CD4-positive, alpha-beta memory T cell (primary cell): ENCODE measurements at regions not wholly inside any gene's neighbourhood (a gene's known extent, or its start where the extent isn't known, plus 50 kb on each side); places are given as distances from the start of the nearest gene placed in this dataset.

Experiments
- CTCF ChIA-PET: fragments of 350-600 bp; sonication (Branson Sonifier 250); formaldehyde crosslinking; loops from one replicate; lab custom pipeline; 2021; ENCODE audit warnings: inconsistent platforms; ENCODE audit not compliant: partially characterized antibody; lab: Charles Lee
- POLR2A ChIA-PET: fragments of 350-600 bp; sonication (Branson Sonifier 250); formaldehyde crosslinking; loops from one replicate; lab custom pipeline; 2021; ENCODE audit not compliant: partially characterized antibody; lab: Charles Lee
- DNase-seq, 5 donors: peaks; one replicate each; pipeline versions ENCODE4 v3.0.0 to v3.0.0-alpha.2; 2020 to 2022; ENCODE audit warnings: mixed read lengths in 1 of 5
- H3K27ac ChIP-seq: one replicate; pipeline ENCODE4 v1.7.0; 2013; ENCODE audit warnings: low read depth, low read length
- H3K27me3 ChIP-seq: 2 replicates; pipeline ENCODE4 v1.7.0; 2013; ENCODE audit warnings: mild to moderate bottlenecking, low read length, moderate library complexity; ENCODE audit not compliant: insufficient read depth
- H3K36me3 ChIP-seq: 2 replicates; pipeline ENCODE4 v1.7.0; 2013; ENCODE audit warnings: mild to moderate bottlenecking, low read length, moderate library complexity; ENCODE audit not compliant: insufficient read depth
- H3K4me1 ChIP-seq: 2 replicates; pipeline ENCODE4 v1.7.0; 2013; ENCODE audit warnings: mild to moderate bottlenecking, low read length, moderate library complexity; ENCODE audit not compliant: insufficient read depth
- H3K4me3 ChIP-seq, 2 donors: one replicate each; pipeline ENCODE4 v1.7.0; 2013; ENCODE audit warnings: low read length in 2 of 2, mild to moderate bottlenecking in 1 of 2
- H3K9me3 ChIP-seq, 2 donors: one replicate each; pipeline ENCODE4 v1.7.0; 2013; ENCODE audit warnings: low read length in 2 of 2, control low read depth in 1 of 2; ENCODE audit not compliant: control insufficient read depth in 1 of 2
- H3K27ac Mint-ChIP-seq, 7 donors: one replicate each; pipeline ENCODE4 v1.8.0; 2020 to 2021; ENCODE audit warnings: mixed read lengths in 7 of 7, mild to moderate bottlenecking in 6 of 7, inconsistent platforms in 3 of 7, moderate library complexity in 3 of 7
- H3K27me3 Mint-ChIP-seq, 2 donors: one replicate each; pipeline ENCODE4 v1.8.0; 2020 to 2021; ENCODE audit warnings: mixed read lengths in 2 of 2
- H3K36me3 Mint-ChIP-seq, 2 donors: one replicate each; pipeline ENCODE4 v1.8.0; 2020 to 2021; ENCODE audit warnings: mixed read lengths in 2 of 2, inconsistent platforms in 1 of 2, mild to moderate bottlenecking in 1 of 2
- H3K4me1 Mint-ChIP-seq, 4 donors: one replicate each; pipeline ENCODE4 v1.8.0; 2020 to 2021; ENCODE audit warnings: mixed read lengths in 4 of 4, mild to moderate bottlenecking in 1 of 4
- H3K4me3 Mint-ChIP-seq, 8 donors: one replicate each; pipeline ENCODE4 v1.8.0; 2020 to 2021; ENCODE audit warnings: mixed read lengths in 8 of 8, mild to moderate bottlenecking in 7 of 8, moderate library complexity in 6 of 8, inconsistent platforms in 3 of 8
- H3K9me3 Mint-ChIP-seq, 8 donors: one replicate each; pipeline ENCODE4 v1.8.0; 2020 to 2021; ENCODE audit warnings: mixed read lengths in 8 of 8, mild to moderate bottlenecking in 5 of 8, inconsistent platforms in 3 of 8, moderate library complexity in 1 of 8
- intact Hi-C: fragments of 100-400 bp; cut with micrococcal nuclease; formaldehyde crosslinking; loops from one replicate; pipeline ENCODE4 v1.15.1; 2023

- H3K27me3 ChIP-seq, result peaks cover 6% of the 10 kb centered on the region
- no peaks in the 10 kb centered on the region for H3K36me3 Mint-ChIP-seq
- H3K27me3 Mint-ChIP-seq, result peaks cover 1 to 7% of the 10 kb centered on the region in 2 donors
- no peak for DNase-seq
- H3K4me1 ChIP-seq, result no peaks in the 10 kb centered on the region
- H3K27ac ChIP-seq, result no peak overlapping the region
- no peak overlapping the region for H3K4me3 ChIP-seq
- H3K4me3 Mint-ChIP-seq, result no peak overlapping the region
- no peak overlapping the region for H3K27ac Mint-ChIP-seq
- no peaks in the 10 kb centered on the region for H3K36me3 ChIP-seq
- CTCF ChIA-PET, result no interaction called here
- no peaks in the 10 kb centered on the region for H3K9me3 ChIP-seq
- no peaks in the 10 kb centered on the region for H3K4me1 Mint-ChIP-seq
- peaks cover 0 to 12% (median 5%) of the 10 kb centered on the region in 8 donors for H3K9me3 Mint-ChIP-seq
- POLR2A ChIA-PET, result no interaction called here
- intact Hi-C loops, result no loop called here
These were observed 217.1 kb upstream of the C1orf174 start for GRCh38 chr1:4117196-4117595.

GRCh38 chr1:4118746-4119515 lies 218.9 kb upstream of the C1orf174 start:
- Histone ChIP-seq H3K36me3 (no peaks in the 10 kb centered on the region), H3K9me3 (no peaks in the 10 kb centered on the region), H3K4me3 (no peak overlapping the region), H3K4me1 (no peaks in the 10 kb centered on the region), H3K27me3 (peaks cover 6% of the 10 kb centered on the region), H3K27ac (no peak overlapping the region)
- Mint-ChIP-seq H3K4me3 (no peak overlapping the region), H3K27me3 (peaks cover 1 to 7% of the 10 kb centered on the region in 2 donors), H3K9me3 (peaks cover 0 to 8% (median 3%) of the 10 kb centered on the region in 8 donors), H3K4me1 (no peaks in the 10 kb centered on the region), H3K36me3 (no peaks in the 10 kb centered on the region), H3K27ac (no peak overlapping the region)
- intact Hi-C loops, result no loop called here
- CTCF ChIA-PET, result no interaction called here
- no peak for DNase-seq
- POLR2A ChIA-PET, result no interaction called here

- Histone ChIP-seq H3K27ac (no peak overlapping the region), H3K4me3 (no peak overlapping the region), H3K9me3 (no peaks in the 10 kb centered on the region), H3K36me3 (no peaks in the 10 kb centered on the region), H3K4me1 (no peaks in the 10 kb centered on the region), H3K27me3 (peaks cover 6% of the 10 kb centered on the region)
- Mint-ChIP-seq H3K36me3 (no peaks in the 10 kb centered on the region), H3K4me3 (no peak overlapping the region), H3K4me1 (no peaks in the 10 kb centered on the region), H3K27me3 (peaks cover 1 to 7% of the 10 kb centered on the region in 2 donors), H3K27ac (no peak overlapping the region), H3K9me3 (peaks cover 0 to 3% (median 0%) of the 10 kb centered on the region in 8 donors)
- ChIA-PET POLR2A (no interaction called here), CTCF (no interaction called here)
- intact Hi-C loops, result no loop called here
- DNase-seq, result no peak
These were observed 219.6 kb upstream of the C1orf174 start for GRCh38 chr1:4119516-4120220.

- H3K4me1 ChIP-seq, result no peaks in the 10 kb centered on the region
- no peak overlapping the region for H3K27ac Mint-ChIP-seq
- peaks cover 1 to 7% of the 10 kb centered on the region in 2 donors for H3K27me3 Mint-ChIP-seq
- H3K4me3 ChIP-seq, result no peak overlapping the region
- peaks cover 0 to 2% (median 0%) of the 10 kb centered on the region in 8 donors for H3K9me3 Mint-ChIP-seq
- CTCF ChIA-PET, result no interaction called here
- H3K36me3 Mint-ChIP-seq, result no peaks in the 10 kb centered on the region
- intact Hi-C loops, result no loop called here
- POLR2A ChIA-PET, result no interaction called here
- H3K4me1 Mint-ChIP-seq, result no peaks in the 10 kb centered on the region
- H3K27me3 ChIP-seq, result peaks cover 6% of the 10 kb centered on the region
- H3K9me3 ChIP-seq, result no peaks in the 10 kb centered on the region
- no peak for DNase-seq
- H3K27ac ChIP-seq, result no peak overlapping the region
- no peaks in the 10 kb centered on the region for H3K36me3 ChIP-seq
- no peak overlapping the region for H3K4me3 Mint-ChIP-seq
These were observed 220.7 kb upstream of the C1orf174 start for GRCh38 chr1:4120557-4121292.

- H3K27ac Mint-ChIP-seq, result no peak overlapping the region
- H3K4me3 Mint-ChIP-seq, result no peak overlapping the region
- H3K9me3 ChIP-seq, result no peaks in the 10 kb centered on the region
- H3K27ac ChIP-seq, result no peak overlapping the region
- no peak for DNase-seq
- no peaks in the 10 kb centered on the region for H3K4me1 ChIP-seq
- H3K4me3 ChIP-seq, result no peak overlapping the region
- no peaks in the 10 kb centered on the region for H3K36me3 ChIP-seq
- H3K27me3 ChIP-seq, result peaks cover 6% of the 10 kb centered on the region
- H3K36me3 Mint-ChIP-seq, result no peaks in the 10 kb centered on the region
- H3K9me3 Mint-ChIP-seq, result peaks cover 0 to 2% (median 0%) of the 10 kb centered on the region in 8 donors
- ChIA-PET POLR2A (no interaction called here), CTCF (no interaction called here)
- intact Hi-C loops, result no loop called here
- peaks cover 1 to 7% of the 10 kb centered on the region in 2 donors for H3K27me3 Mint-ChIP-seq
- H3K4me1 Mint-ChIP-seq, result no peaks in the 10 kb centered on the region
These were observed 221.2 kb upstream of the C1orf174 start for GRCh38 chr1:4121293-4121684.

GRCh38 chr1:4121834-4122512 lies 221.9 kb upstream of the C1orf174 start:
- CTCF ChIA-PET, result no interaction called here
- H3K27me3 Mint-ChIP-seq, result peaks cover 1 to 7% of the 10 kb centered on the region in 2 donors
- Histone ChIP-seq H3K9me3 (no peaks in the 10 kb centered on the region), H3K36me3 (no peaks in the 10 kb centered on the region), H3K27ac (no peak overlapping the region), H3K4me1 (no peaks in the 10 kb centered on the region), H3K4me3 (no peak overlapping the region), H3K27me3 (peaks cover 6% of the 10 kb centered on the region)
- peaks cover 0 to 4% (median 0%) of the 10 kb centered on the region in 8 donors for H3K9me3 Mint-ChIP-seq
- H3K4me3 Mint-ChIP-seq, result no peak overlapping the region
- H3K27ac Mint-ChIP-seq, result no peak overlapping the region
- no peaks in the 10 kb centered on the region for H3K4me1 Mint-ChIP-seq
- DNase-seq, result no peak
- intact Hi-C loops, result no loop called here
- POLR2A ChIA-PET, result no interaction called here
- no peaks in the 10 kb centered on the region for H3K36me3 Mint-ChIP-seq
